Neural crest cell (in vitro differentiated cells): ENCODE measurements at regions not wholly inside any gene's neighbourhood (a gene's known extent, or its start where the extent isn't known, plus 50 kb on each side); places are given as distances from the start of the nearest gene placed in this dataset.
A peak's percentile ranks its signal among the peaks of the same experiment; 100 is the strongest.

Source experiments
- DNase-seq: peaks from one replicate; pipeline ENCODE4 v3.0.0; 2021; ENCODE audit warnings: low read depth, mixed read lengths, low spot score
- H3K27ac Mint-ChIP-seq: one replicate; pipeline ENCODE4 v1.8.0; 2021; ENCODE audit warnings: mild to moderate bottlenecking, mixed read lengths; ENCODE audit not compliant: unreplicated experiment
- H3K27me3 Mint-ChIP-seq: 2 replicates; pipeline ENCODE4 v1.8.0; 2021; ENCODE audit warnings: low read depth, mild to moderate bottlenecking, mixed read lengths
- H3K36me3 Mint-ChIP-seq: 2 replicates; pipeline ENCODE4 v1.8.0; 2021; ENCODE audit warnings: low read depth, mild to moderate bottlenecking, mixed read lengths
- H3K4me1 Mint-ChIP-seq: 2 replicates; pipeline ENCODE4 v1.8.0; 2021; ENCODE audit warnings: mixed read lengths
- H3K4me3 Mint-ChIP-seq: one replicate; pipeline ENCODE4 v1.8.0; 2021; ENCODE audit warnings: mild to moderate bottlenecking, mixed read lengths
- H3K9me3 Mint-ChIP-seq: 2 replicates; pipeline ENCODE4 v1.8.0; 2021; ENCODE audit warnings: mixed read lengths
- CTCF ChIP-seq: fragments of 200-600 bp; sonication (generic); conservative IDR thresholded peaks from 2 replicates; pipeline ENCODE4 v1.5.0; 2021; ENCODE audit warnings: antibody characterized with exemption, mild to moderate bottlenecking

- TF ChIP-seq CTCF, result no peak
- H3K9me3 Mint-ChIP-seq, result peaks cover 11% of the 10 kb centered on the region
- no peak overlapping the region for H3K27ac Mint-ChIP-seq
- peaks cover 5% of the 10 kb centered on the region for H3K4me1 Mint-ChIP-seq
- no peaks in the 10 kb centered on the region for H3K36me3 Mint-ChIP-seq
- DNase-seq, result no peak
- no peak overlapping the region for H3K4me3 Mint-ChIP-seq
- no peaks in the 10 kb centered on the region for H3K27me3 Mint-ChIP-seq
Measured at GRCh38 chrX:145881175-145881995, 63.8 kb downstream of the SLITRK2 start.

GRCh38 chrX:145886469-145886868 lies 68.8 kb downstream of the SLITRK2 start:
- Mint-ChIP-seq H3K27me3 (no peaks in the 10 kb centered on the region), H3K9me3 (peaks cover 18% of the 10 kb centered on the region), H3K36me3 (no peaks in the 10 kb centered on the region), H3K4me1 (no peaks in the 10 kb centered on the region), H3K27ac (no peak overlapping the region), H3K4me3 (no peak overlapping the region)
- no peak for DNase-seq
- no peak for TF ChIP-seq CTCF

GRCh38 chrX:145910017-145910416 lies 92.4 kb downstream of the SLITRK2 start:
- DNase-seq, result no peak
- Mint-ChIP-seq H3K4me3 (no peak overlapping the region), H3K4me1 (no peaks in the 10 kb centered on the region), H3K27me3 (no peaks in the 10 kb centered on the region), H3K27ac (no peak overlapping the region), H3K36me3 (no peaks in the 10 kb centered on the region), H3K9me3 (no peaks in the 10 kb centered on the region)
- peak; percentile 16 for TF ChIP-seq CTCF

- Mint-ChIP-seq H3K27ac (no peak overlapping the region), H3K4me1 (no peaks in the 10 kb centered on the region), H3K4me3 (no peak overlapping the region), H3K36me3 (no peaks in the 10 kb centered on the region), H3K9me3 (peaks cover 5% of the 10 kb centered on the region), H3K27me3 (no peaks in the 10 kb centered on the region)
- TF ChIP-seq CTCF, result no peak
- no peak for DNase-seq
Measured at GRCh38 chrX:145919400-145919799, 101.8 kb downstream of the SLITRK2 start.

GRCh38 chrX:145923376-145923775 lies 105.7 kb downstream of the SLITRK2 start:
- H3K27ac Mint-ChIP-seq, result no peak overlapping the region
- no peaks in the 10 kb centered on the region for H3K36me3 Mint-ChIP-seq
- no peak overlapping the region for H3K4me3 Mint-ChIP-seq
- TF ChIP-seq CTCF, result no peak
- H3K27me3 Mint-ChIP-seq, result no peaks in the 10 kb centered on the region
- DNase-seq, result no peak
- peaks cover 15% of the 10 kb centered on the region for H3K9me3 Mint-ChIP-seq
- no peaks in the 10 kb centered on the region for H3K4me1 Mint-ChIP-seq
